ENCODE measurements at regions not wholly inside any gene's neighbourhood (a gene's known extent, or its start where the extent isn't known, plus 50 kb on each side); places are given as distances from the start of the nearest gene placed in this dataset.

DNA sequence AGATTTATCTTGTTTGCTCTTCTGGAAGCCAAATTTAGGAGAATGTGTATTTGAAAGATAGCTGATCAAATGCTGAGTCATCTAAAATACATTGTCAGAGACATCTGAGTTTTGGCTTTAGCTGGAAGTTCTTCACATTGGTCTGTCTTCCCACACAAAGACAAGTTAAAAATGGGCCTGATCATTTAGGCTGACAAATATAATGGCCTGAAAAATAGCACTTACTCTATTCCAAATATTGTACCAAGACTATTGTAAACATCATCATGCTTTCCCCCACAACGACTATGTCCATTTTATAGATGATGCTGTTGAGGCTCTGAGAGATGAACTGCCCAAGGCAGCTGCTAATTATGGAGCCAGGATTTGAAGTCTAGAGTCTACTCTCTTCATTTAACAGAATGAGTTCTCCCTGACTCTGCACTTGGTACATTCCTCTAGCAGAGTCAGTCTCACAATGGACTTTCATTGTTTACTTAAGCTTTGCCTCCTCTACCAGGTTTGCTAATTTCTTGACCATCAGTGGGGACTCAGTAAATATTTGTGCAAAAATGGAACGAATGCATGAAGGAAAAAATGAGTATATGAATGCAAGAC is 619.4 kb upstream of the KLF4 start:
- no peak for DNase-seq (ENCODE audit: low read depth in 2 of 2)

DNA sequence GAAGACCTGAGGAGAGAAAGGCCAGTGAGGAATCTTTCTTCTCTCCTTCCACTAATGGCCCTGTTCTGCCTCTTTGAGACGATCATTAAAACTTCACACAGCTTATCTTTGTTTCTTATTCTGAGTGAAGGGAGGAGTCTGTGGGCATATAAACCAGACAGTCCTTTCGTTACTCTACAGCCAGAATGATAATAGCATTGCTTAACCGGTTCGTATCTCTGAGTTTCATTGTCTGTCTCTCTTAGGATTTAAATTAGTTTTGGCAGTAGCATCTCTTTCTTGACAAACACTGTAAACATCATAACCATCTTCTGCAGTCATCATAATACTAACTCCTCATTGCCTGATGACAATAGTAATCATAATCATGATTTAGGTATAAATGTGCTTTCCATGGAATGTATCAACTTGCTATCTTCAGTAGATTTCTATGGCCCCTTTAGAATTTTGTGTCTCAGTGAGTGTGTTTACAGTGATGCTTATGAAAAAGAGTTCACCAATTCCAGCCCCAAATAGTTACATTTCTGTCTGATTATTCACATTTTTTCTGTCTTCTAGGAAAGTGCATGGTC is 618.8 kb upstream of the KLF4 start:
- DNase-seq (ENCODE audit: low read depth in 2 of 2) = no peak

DNA sequence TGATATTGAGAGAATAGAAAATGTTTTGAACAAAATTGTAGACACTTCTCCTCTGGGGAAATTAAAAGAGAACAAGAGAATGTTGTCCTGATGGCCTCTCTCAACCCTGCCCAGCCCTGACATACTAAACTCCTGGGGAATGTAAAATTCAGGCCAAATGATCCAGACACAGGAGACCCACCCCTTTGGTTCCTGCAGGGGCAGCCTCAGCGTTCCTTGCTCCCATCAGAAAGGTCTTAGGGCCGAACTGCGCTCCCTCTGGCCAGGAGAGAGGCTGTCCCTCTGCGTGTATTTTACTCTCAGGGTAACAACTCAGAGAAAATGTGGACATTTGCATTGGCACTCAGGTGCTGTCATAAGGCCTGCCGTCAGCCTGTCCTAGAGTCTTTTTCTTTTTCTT is 616.3 kb upstream of the KLF4 start:
- no peak for DNase-seq (ENCODE audit: low read depth in 2 of 2)

DNA sequence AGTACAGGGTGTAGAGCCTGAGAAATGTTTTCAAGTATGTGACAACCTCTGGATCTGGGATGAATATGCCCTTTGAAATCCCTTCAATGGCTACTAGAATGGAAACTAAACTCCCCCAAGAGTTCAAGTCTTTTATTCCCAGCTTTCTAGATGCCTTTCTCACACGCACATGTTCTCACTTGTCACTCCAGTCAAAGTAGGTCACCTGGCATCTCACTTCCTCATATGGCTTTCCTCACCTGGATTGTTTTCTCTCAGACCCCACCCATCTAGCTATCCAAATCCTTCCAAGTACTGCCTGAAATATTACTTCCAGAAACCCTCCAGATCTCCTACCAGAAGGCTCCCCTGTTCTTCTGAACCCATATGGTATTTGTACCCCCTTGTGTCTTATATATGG is 615.4 kb upstream of the KLF4 start:
- no peak for DNase-seq (ENCODE audit: low read depth in 2 of 2)

DNA sequence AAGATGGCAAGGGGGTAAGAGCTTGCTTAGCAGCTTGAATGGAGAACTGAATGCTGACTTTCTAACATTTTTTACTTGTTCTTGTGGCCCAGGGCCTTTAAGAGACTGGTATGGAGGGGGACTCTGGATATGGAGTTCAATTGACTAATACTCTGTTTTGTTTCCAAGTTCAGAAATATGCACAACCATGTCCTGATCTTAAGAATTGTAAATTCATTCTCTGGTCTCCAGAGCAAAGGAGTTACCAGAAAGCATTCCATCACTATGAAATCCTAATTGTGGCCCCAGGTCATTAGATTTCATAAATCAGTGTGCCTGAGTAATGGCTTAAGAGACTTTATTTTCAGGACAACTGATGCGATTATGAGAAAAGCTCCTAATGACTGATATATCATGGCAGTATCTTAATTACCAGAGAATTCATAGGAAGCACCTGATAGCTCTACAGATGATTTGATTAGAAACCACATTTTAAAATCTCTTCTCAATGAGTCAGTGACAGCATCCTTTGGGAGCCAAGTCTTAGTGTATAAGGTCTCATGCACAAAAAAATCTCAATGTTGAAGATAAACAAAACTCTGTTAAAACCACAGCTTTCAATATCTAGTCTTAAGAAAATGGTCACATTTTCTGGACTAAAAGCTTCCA is 613.6 kb upstream of the KLF4 start:
- DNase-seq (ENCODE audit: low read depth in 2 of 2) = no peak

DNA sequence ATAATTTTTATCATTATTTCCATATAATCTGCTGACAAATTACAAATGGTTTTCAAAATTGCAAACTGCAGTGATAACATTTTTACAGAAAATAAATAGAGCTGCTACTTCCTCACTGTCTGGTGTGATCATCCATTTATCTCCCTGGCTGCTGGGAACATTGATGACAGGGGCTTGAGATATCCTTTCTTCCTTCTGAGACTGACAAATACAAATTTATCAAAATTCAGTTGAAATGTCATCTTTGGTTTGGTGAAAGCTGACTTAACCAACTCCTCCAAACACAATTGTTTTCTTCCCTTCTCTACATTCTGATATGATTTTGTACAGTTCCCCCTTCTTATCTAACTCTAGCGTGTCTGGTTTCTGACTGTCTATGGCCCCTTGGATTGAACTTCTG is 611.8 kb upstream of the KLF4 start:
- DNase-seq (ENCODE audit: low read depth in 2 of 2) = no peak

DNA sequence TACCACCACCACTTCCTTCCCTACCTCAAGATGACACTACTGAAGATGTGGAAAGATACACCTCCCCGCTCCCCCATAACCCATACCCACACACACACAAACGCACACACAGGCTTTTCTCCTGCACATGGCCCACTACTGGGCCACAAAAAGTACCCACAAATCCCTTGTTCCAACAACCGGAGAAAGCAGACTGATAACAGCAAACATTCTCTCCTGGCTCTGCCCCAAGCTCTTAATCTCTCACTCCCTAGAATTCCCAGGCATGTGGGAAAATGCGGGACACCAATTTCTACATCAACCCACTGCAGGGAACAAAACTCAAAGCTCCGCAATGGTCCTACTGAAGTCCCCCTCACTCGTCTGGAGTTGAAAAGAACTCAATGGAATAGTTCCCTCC is 611.0 kb upstream of the KLF4 start:
- no peak for DNase-seq (ENCODE audit: low read depth in 2 of 2)

DNA sequence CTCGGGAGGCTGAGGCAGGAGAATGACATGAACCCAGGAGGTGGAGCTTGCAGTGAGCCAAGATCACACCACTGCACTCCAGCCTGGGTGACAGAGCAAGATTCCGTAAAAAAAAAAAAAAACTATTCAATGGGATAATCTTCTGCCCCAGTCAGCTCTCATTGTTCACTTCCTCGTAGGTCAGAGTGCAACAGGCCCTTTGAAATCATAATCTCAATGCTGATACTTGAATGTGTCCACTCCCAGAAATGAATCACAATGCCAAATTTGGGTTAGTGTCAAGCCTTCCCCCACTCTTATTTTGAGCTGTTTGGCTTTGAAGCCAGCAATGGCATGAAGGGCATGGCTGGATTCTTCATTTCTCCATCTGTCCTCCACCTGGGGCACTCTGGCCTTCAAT is 610.3 kb upstream of the KLF4 start:
- DNase-seq (ENCODE audit: low read depth in 2 of 2) = no peak

DNA sequence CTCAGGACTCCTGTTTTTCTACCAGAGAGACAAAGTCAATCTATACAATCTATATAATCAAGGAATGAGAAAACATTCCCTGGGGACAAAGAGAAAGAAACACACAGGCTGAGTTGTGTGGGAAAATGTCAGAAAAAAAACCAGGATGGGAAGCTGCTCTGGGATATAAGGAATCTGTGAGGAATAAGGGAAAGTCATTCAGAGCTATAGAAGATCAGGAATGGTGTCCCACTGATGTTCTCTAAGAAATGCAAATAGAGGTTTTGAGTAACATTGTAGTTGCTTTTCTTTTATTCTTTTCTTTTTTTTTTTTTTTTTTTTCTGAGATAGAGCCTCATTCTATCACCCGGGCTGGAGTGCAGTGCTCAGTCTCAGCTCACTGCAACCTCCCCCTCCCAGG is 605.9 kb upstream of the KLF4 start:
- DNase-seq (ENCODE audit: low read depth in 2 of 2) = no peak

DNA sequence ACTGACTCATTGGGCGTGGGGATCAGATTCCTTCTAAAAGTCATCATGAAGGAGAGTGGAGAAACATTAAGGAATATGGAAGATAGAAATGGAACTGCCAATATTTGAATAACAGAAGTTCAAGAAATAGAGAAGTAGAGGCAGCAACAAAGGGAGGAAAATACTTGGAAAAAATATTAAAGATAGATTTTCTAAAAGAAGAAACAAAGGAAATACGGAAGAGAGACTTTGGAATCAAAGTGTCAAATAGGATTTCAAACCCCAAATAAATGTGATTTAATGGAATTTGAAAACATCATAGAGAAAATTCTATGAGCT is 605.1 kb upstream of the KLF4 start:
- DNase-seq (ENCODE audit: low read depth in 2 of 2) = no peak

DNA sequence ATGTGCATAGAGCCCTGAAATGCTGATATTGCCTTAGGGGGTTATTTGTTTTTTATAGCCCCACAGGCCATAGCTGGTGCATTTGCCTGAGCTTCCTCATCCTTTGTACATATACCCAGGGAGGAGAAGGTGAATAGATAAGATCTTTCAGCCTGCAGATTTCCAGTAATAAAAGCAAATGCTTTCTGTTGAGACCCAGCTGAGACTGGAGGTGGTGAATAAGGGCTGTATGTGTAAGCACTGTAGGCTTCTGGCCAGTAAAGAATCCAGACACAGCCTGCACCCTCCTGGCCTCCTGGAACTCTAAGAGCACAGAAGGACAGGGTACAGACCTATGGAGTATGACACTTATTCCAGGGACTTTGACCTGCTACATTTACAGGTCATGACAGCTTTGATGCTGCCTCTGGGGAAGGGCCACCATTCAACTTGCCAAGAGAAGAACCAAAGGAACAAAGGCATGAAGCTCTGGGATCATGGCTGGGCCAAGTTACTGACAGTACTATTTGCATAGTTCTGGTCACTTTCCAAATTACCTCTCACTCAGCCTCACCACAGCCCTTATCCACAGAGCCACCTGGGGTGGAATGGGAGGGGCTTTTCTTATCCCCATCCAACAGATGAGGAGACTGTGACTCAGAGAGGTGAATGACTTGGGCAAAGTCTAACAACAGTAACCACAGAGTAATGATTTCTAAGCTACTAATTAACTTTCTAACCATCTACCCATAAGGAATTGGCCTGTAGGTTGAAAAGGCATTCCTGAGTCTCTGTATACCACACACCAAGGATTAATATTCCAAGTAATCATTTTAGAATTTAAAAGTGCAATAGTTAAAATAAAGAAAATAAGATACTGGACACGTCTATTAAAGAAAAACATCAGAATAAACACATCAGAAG is 604.5 kb upstream of the KLF4 start:
- no peak for DNase-seq (ENCODE audit: low read depth in 2 of 2)

DNA sequence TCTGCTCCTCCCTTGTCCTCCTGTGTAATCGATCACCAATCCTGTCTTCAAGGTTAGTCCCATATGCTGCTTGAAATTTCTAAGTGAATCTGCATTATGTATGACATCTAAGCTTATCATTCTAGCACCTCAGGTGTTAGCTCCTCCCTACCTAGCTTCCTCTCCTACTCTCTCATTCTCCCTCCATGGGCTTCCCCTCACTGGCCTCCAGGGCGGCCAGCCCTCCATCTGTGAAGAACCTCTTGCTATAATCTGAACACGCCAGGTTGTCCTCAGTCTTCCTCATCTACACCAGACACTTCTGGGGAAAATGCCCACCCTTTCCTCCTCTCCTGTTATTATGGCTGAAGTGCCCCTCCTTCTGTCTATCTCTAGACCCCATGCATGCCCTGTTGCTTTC is 599.3 kb upstream of the KLF4 start:
- no peak for DNase-seq (ENCODE audit: low read depth in 2 of 2)

DNA sequence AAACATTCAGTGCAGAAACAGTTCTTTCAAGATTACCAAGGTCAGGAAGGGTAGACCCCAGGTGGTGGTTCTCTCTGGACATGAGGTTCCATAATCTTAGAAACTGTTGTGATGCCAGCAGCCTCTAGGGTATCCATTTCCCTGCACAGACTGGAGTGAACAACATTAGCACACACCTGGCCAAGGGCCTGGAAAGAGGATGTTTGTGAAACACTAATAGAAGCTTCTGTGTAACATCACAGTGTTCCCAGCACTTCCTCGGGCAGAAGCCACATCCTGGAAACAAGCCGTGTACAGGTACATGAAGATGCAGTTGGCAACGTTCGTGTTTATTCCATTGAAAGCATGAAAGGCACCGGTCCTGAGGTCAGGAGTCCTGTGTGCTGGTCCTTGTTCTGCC is 598.2 kb upstream of the KLF4 start:
- DNase-seq (ENCODE audit: low read depth in 2 of 2) = no peak

DNA sequence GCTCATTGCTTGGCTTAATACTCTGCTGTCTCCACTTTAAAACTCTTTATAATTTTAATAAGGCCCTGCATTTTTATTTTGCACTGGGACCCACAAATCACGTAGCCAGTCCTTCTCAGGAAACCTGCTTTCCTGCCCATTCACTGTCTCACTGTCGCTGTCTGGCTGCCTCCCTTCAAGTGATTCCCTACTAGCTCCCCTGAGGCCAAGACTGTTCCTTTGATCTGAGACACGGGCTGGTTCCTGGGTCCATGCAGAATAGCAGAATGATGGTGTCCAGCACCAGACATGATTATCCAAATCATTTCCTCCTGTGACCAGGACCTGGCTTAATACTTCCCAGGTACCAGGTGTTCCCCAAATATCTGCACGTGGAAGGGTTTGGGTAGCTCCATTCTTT is 597.1 kb upstream of the KLF4 start:
- no peak for DNase-seq (ENCODE audit: low read depth in 2 of 2)

DNA sequence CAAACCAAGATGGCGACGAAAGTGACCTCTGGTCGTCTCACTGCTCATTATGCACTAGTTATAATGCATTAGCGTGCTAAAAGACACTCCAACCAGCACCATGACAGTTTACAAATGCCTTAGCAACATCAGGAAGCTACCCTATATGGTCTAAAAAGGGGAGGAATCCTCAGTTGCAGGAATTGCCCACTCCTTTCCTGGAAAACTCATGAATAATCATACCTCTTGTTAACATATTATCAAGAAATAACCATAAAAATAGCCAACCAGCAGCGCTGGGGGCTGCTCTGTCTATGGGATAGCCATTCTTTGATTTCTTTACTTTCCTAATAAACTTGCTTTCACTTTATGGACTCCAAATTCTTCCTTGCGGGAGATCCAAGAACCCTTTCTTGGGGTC is 595.7 kb upstream of the KLF4 start:
- DNase-seq (ENCODE audit: low read depth in 2 of 2) = no peak

DNA sequence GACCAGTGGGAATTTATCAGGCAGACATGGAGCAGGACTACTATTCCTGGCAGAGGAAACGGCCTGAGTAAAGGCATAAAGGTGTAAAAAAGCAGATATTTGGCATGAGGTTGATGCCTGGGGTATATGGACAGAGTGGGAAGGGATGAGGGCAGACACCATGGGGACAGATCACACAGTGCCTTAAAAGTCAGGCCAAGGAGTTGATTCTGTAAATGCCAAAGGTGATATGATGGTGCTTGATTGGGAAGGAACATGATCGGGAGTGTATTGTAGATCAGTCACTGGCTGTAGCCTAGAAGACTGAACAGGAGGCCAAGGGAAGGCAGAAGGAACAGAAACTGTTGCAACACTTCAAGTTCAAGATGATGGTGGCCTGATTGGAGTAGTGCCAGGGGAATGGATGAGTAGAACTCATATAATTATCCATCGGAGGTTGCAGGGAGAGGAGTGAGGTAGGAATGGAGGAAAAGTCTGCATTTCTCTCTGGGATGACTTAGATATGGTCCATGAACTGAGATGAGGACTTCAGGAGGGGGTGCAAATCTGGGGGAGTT is 594.3 kb upstream of the KLF4 start:
- no peak for DNase-seq (ENCODE audit: low read depth in 2 of 2)

DNA sequence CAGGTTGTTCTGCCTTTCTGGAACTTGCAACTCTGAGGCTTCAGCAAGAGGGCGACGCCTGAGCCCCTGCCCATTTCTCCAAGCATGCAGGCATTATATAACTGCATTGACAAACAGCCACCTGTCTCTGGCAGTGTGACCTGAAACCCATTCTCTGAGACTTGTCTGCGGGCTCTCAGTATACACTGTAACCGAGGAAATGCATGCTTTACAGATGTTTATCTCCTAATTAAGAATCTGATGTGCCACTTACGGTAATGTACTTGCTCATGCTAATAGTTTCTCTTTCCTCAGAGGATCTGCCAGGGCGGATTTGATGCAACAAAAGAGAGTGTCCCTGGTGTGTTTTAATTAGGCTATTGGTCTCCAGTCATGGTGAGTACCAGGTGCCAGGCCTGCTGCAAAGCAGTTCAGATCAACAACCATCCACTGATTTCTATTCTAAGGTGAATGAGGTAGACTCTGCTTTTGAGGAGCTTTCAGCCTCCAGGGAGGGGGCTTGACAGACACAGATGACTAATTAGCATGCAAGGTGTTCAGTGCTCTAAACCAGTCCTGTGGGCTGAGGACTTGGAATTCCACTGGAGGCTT is 593.7 kb upstream of the KLF4 start:
- DNase-seq (ENCODE audit: low read depth in 2 of 2) = no peak

DNA sequence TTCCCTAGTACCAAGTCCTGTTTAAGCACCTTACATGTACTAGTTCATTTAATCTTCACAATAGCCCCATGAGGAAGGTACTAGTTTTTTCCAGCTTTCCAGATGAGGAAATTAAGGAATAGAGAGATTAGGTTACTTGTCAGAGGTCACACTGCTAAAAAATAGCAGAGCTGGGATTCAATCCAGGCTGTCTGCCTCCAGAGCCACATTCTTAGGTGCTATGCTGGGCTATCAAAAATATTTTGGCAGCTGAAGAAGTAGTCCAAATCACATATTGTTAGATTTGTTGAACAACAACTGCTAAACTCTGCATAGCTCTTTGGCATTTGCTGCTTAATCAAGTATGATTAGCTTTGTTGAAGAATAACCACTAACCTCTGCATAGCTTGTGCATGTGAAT is 591.5 kb upstream of the KLF4 start:
- DNase-seq (ENCODE audit: low read depth in 2 of 2) = no peak

DNA sequence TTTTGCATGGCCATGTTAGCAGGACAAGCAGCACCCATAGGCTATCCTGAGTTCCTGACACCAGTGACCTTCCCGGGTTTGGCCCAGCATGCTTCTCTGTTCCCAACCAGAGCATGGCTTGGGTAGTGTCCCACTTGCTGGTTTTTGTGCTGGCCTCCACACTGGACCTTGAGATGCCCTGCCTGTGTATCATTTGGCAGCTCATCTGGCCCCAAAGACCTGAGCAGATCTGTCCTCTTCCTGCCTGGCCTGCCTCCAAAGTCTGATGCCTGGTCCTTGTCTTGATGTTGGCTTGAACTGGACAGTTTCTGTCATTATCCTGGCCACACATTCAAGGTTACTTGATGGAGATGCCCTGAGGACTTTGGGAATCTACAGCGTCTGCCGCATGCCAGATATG is 590.7 kb upstream of the KLF4 start:
- DNase-seq (ENCODE audit: low read depth in 2 of 2) = no peak

DNA sequence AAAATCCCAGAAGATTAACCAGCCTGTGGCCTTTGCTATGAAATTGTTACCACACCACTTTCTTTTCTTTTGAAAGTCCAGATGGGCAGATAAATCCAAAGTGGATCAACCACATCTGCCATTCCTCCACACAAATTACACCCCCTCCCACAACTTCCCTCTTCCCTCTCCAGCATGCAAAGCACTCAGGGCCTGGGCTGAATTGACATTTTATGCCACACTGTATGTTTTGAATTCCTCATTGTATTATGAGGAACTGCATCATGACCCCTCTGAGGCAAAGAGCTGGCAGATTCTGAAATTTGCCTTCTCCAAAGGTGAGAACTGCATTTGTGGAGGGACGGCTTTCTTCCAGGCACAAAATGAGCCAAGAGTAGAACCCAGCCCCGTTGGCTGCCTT is 589.2 kb upstream of the KLF4 start:
- no peak for DNase-seq (ENCODE audit: low read depth in 2 of 2)

DNA sequence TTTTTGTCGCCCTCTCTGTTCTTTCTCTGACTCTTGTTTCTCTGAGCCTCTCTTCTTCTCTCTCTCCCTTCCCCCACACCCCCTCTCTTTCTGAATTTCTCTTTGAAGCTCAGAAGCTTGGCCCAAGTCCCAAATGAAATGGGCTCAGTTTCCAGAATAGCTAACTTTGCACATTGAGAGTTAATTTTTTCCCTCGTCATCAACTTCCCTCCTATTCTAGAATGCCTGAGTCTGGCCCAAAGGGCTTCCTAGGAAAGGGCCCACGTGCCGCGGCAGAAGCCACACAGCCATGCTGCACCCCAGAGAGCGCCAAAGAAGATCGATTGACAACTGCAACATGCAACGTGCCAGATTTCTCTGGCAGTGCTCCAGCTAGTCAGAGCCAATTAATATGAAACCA is 588.8 kb upstream of the KLF4 start:
- no peak for DNase-seq (ENCODE audit: low read depth in 2 of 2)

DNA sequence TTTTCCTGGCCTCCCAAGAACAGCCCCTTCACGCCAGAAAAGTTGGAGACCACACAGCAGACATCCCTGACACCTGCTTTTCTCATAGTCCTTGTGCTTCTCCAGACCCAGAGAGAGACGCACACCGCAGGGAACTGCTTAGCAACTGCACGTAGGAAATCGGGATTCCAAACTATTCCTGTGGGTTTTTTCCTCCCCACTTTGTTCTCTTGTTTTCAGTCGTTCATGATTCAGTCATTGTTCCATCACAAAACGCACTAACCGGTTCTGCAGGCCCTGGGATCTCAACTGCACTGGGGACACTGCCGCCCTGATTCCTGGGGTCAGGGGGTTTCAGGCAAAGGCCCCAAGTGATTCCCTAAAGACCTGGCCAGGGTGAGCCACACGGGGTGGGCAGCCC is 588.0 kb upstream of the KLF4 start:
- no peak for DNase-seq (ENCODE audit: low read depth in 2 of 2)

Measured in stimulated activated CD8-positive, alpha-beta memory T cell treated with anti-CD3 and anti-CD28 coated beads, Interleukin-7, amount 100 ng/mL, for 1 hour (primary cell).